Sigmoid colon (tissue), 4 donors: ENCODE measurements at regions not wholly inside any gene's neighbourhood (a gene's known extent, or its start where the extent isn't known, plus 50 kb on each side); places are given as distances from the start of the nearest gene placed in this dataset.

ENCODE experiments used
- EP300 ChIP-seq, 4 donors: sonication (generic); formaldehyde crosslinking; IDR thresholded peaks; one replicate each; pipeline ENCODE4 v1.6.1; 2017; ENCODE audit warnings: antibody characterized with exemption in 4 of 4
- POLR2A ChIP-seq, 2 donors: fragments of 450-650 bp; IDR thresholded peaks; one replicate each; pipeline ENCODE4 v1.6.1; 2016; ENCODE audit warnings: antibody characterized with exemption in 2 of 2, mild to moderate bottlenecking in 2 of 2, moderate library complexity in 2 of 2
- TF ChIP-seq, protein P1 (sequence below), 4 experiments: fragments of 450-650 bp in 3 of 4; fragments of 200-600 bp in 1 of 4; IDR thresholded peaks; one replicate each; pipeline ENCODE4 v1.5.1; 2016 to 2019; ENCODE audit warnings: antibody characterized with exemption in 4 of 4, mild to moderate bottlenecking in 3 of 4, moderate library complexity in 2 of 4

DNA sequence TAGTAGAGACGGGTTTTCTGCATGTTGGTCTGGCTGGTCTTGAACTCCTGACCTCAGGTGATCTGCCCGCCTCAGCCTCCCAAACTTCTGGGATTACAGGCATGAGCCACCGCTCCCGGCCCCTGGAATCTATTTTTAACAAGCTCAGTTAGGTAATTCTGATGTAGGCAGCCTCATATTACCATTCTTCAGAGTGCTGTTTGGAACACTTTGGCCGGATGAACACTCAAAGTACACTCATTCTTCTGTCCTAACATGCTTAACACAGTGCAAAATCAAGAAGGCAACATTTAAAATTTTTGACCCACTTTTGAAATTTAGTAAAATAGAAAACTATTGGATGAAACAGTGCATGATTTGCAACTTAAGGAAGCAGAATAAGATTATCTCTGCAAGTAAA lies 586.7 kb upstream of the CHORDC1 start:
- no peak for TF ChIP-seq POLR2A (IDR thresholded peaks at IDR 0.05)
- TF ChIP-seq, protein P1, sequence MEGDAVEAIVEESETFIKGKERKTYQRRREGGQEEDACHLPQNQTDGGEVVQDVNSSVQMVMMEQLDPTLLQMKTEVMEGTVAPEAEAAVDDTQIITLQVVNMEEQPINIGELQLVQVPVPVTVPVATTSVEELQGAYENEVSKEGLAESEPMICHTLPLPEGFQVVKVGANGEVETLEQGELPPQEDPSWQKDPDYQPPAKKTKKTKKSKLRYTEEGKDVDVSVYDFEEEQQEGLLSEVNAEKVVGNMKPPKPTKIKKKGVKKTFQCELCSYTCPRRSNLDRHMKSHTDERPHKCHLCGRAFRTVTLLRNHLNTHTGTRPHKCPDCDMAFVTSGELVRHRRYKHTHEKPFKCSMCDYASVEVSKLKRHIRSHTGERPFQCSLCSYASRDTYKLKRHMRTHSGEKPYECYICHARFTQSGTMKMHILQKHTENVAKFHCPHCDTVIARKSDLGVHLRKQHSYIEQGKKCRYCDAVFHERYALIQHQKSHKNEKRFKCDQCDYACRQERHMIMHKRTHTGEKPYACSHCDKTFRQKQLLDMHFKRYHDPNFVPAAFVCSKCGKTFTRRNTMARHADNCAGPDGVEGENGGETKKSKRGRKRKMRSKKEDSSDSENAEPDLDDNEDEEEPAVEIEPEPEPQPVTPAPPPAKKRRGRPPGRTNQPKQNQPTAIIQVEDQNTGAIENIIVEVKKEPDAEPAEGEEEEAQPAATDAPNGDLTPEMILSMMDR (IDR thresholded peaks at IDR 0.05): no peak
- no peak for TF ChIP-seq EP300 (IDR thresholded peaks at IDR 0.05)
